GM19238 (cell line): ENCODE measurements at regions not wholly inside any gene's neighbourhood (a gene's known extent, or its start where the extent isn't known, plus 50 kb on each side); places are given as distances from the start of the nearest gene placed in this dataset.

Experiments
- DNase-seq: peaks from one replicate; pipeline ENCODE4 v3.0.0; 2011; ENCODE audit warnings: low spot score; ENCODE audit not compliant: insufficient read length

DNA sequence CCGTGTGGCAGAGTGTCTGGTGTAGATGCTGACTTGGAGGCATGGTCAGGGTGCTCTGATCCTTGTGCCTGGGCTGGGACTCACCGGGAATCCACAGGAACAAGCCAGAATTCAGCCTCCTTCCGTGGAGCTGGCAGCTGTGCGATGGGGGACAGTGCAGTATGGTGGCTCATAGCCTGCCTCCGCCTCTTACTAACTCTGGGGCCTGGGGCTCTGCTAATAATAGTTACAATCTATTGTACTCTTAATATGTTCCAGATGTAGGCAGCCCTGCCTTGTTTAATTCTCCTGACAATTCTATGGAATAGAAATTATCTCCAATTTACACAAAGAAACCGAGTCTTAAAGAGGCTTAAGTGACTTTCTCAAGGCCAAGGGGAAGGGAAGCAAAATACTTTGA lies 77.6 kb downstream of the PCDH1 start:
- DNase-seq = no peak

GRCh38 chr5:141799507-141800167 lies 78.6 kb downstream of the PCDH1 start:
- DNase-seq = no peak

- DNase-seq = no peak
Measured at GRCh38 chr5:141797425-141797824, 80.8 kb downstream of the PCDH1 start.

DNA sequence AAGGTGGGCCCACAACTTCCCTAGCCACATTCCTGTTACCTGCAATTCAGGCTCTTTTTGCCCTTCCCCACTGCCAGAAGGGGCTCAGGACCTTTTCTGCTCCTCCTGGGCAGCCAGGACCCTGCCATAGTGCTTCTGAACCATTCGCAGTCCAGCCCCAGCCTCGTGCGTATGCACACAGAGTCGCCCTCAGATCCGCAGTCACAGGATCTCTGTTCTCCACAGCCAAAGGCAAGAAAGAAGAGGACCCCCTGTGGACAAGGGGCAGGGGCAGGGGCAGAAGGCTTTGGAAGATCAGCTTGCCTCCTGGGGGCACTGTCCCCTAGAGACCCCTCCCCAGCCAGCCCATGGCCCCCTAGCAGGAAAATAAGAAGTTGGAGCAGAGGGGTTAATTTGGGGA lies 82.8 kb downstream of the PCDH1 start:
- DNase-seq = no peak

- no peak for DNase-seq
Measured at GRCh38 chr5:141793881-141794280, 84.3 kb downstream of the PCDH1 start.

GRCh38 chr5:141793403-141793802 lies 84.8 kb downstream of the PCDH1 start:
- DNase-seq = no peak

DNA sequence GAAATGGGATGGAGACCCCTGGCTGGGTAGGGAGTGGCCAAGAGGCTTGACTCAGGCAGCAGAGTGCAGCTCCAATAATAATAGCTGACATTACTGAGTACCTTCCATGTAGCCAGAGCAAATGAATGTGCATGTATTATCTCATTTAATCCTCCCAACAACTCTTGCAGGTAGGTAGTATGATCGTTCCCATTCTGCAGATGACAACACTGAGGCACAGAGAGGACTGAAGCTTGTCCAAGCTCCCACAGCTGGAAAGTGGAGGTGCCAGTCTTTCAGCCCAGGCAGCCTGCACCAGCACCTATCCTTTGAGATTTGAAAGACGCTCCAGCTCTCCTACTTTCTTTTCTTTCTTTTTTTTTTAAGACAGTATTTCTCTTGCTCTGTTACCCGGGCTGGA lies 87.6 kb downstream of the PCDH1 start:
- DNase-seq = no peak

DNA sequence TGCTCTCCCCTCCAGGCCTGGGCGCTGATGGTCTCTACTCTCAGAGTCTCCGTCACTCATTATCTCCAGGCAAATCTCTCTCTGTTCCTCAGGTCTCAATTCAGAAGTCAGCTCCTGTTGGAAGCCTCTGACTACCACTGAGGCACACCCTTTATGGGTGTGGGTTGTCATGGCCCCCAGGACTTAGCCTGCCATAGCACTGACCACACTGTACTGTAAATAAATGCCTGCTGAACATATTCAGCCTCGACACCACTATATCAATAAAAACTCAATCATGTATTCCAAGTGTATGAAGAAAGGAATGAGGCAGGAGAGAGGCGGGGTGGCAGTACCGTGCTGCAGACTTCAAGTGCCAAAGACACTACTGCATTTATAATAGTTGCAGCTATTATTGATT lies 88.9 kb downstream of the PCDH1 start:
- no peak for DNase-seq

DNA sequence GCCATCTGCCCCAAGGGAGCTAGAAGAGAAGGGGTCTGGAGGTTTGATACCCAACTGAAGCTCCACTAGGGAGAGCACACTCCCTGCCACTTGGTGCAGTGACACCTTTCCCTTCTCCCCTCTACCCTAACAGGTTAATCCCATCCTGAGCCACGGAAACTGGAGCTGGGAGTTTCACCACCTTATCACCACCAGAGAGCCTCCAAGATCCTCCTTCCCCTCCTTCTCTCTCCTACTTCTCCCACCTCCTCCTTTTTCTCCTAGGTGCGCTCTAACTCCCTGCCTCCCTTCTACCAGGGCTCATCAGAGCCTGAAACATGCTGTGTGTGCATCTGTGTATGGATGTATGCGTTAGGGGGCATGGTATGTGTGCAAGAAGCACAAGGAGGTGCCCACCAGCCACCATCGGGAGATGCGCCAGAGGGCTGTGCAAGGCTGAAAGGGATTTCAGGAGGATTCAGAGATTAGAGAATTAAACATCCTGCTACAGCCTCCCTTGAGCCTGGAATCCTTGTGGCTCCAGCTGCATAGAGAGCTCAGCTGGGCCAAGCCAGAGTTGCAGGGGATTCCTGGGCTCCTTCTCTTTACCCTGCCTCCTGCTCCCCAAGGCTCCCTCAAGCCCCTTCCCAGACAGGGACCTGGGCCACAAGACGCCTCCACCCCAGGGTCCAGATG lies 89.8 kb downstream of the PCDH1 start:
- DNase-seq = no peak

DNA sequence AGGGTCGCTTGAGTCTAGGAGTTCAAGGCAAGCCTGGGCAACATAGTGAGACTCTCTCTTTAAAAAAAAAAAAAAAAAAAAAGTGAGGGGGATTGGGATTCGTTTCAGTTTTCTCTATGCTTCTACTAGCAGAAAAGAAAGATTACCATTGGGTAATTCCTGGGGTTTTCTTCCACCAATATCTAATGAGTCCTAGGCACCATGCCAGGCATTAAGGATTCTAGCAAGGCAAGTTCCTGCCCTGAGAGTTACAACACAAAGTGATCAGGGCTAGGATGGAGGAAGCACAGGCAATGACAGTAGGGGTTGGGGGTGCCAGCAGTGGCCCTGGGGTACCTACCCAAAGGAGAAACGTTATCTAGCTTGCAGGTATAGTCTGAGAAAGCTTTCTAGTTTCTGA lies 90.8 kb downstream of the PCDH1 start:
- DNase-seq = no peak

GRCh38 chr5:141786700-141787099 lies 91.5 kb downstream of the PCDH1 start:
- no peak for DNase-seq

GRCh38 chr5:141785711-141786110 lies 92.5 kb downstream of the PCDH1 start:
- DNase-seq = no peak

- no peak for DNase-seq
Measured at GRCh38 chr5:141785135-141785534, 93.1 kb downstream of the PCDH1 start.

DNA sequence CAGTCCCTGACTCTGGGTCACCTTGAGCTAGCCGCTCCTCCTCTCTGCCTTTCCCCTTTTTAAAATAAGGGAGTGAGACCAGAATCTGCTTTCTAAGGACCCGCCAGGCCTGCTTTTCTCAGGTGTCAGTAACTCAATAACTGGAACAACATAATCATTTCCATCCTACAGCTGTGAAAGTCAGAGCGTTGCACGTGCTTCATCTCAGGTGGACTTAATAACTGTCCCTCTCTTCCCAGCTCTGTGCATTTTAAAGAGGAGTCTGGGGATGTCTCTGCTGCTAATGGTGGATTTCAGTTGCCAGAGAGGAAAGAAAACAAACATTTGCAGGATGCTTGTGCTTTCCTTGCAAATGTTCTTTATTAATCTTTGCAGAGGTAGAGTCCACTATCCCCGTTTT lies 93.7 kb downstream of the PCDH1 start:
- no peak for DNase-seq

DNA sequence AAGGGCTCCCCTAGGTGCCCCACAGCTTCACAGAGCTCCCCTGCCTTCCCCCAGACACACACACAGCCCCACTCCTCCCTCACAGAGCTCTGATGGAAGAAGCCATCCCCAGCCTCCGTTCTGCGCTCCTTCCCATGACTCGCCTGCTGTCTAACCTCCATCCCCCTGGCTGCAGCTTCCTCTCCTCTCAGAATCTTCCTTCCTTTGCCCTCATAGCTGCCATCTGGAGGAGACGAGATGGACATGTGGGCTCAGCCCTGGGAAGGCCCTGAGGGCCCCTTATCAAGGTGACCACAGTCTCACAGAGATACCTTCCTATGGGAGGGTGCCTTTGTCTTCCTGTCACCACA lies 94.3 kb downstream of the PCDH1 start:
- no peak for DNase-seq

DNA sequence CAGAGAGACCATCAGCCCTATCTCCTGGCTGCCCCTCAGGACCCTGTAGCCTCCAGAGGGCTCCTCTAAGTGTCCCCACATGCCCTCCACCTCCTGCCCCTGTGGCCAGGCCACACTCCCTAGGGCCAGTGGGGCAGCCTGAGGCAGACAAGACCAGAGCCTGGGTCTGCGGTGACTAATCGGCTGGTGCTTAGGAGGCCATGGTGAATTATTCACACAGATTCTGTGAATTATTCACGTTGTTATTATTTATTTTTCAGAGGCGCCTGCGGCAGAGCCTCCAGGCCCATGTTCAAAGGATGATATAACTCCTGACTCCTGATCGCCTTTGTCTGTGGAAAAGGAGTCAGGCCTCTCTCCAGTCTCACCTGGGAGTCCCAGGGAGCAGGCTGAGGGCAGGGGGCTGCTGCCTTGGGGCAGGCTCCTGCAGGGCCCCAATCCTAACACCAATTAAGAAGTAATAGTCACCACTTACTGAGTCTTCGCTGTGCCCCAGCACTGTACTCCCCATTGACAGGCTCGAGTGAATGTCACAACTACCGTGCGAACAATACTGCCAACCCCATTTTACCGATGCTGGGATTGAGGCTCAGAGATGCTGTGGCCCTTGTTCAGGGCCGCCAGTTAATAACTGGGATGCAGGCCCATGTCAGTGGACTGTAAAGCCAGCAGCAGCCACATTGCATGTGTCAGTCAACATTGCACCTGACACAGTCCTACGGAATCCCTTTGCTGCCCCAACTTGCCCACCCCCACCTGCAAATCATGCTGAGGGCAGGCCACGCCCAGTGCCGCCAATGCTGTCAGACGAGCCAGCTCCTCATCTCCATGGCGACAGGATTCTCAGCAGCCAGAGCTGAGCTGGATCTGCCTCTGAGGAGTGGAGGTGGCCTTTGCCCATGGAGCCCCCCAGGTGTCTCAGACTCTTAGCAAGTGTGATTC lies 94.9 kb downstream of the PCDH1 start:
- no peak for DNase-seq

DNA sequence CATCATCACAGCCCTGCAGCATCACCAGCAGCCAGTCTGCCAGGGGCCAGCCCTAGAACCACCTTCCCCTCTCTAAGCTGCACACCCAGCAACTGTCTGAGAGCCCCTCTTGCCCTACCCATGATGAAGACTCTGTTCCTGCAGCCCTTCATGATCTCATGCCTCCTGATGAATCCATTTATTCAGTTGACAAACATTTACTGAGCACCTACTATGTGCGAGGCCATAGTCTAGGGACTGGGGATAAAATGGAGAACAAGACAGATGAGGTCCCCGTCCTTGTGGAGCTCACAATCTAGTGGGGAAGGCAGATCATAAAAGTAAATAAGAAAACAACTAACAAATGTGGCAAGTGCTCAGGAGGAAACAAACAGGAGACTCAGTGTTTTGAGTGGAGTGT lies 96.3 kb downstream of the PCDH1 start:
- DNase-seq = no peak

GRCh38 chr5:141780952-141781781 lies 97.0 kb downstream of the PCDH1 start:
- no peak for DNase-seq

GRCh38 chr5:141780240-141780951 lies 97.8 kb downstream of the PCDH1 start:
- DNase-seq = no peak

GRCh38 chr5:141779503-141779973 lies 97.5 kb upstream of the ARAP3 start:
- no peak for DNase-seq

GRCh38 chr5:141778683-141779082 lies 96.7 kb upstream of the ARAP3 start:
- DNase-seq = no peak
